GM21576 (cell line): ENCODE measurements at regions not wholly inside any gene's neighbourhood (a gene's known extent, or its start where the extent isn't known, plus 50 kb on each side); places are given as distances from the start of the nearest gene placed in this dataset.

Experiments
- ATAC-seq: cut with Tn5 transposase; IDR thresholded peaks from one replicate; pipeline ENCODE4 v1.9.1; 2021; ENCODE audit warnings: mild to moderate bottlenecking, moderate library complexity; ENCODE audit not compliant: unreplicated experiment

GRCh38 chr3:68176600-68176999 is 522.2 kb upstream of the SUCLG2 start:
- ATAC-seq = no peak

GRCh38 chr3:68173012-68173634 is 518.7 kb upstream of the SUCLG2 start:
- ATAC-seq = no peak

GRCh38 chr3:68172039-68172438 is 517.6 kb upstream of the SUCLG2 start:
- no peak for ATAC-seq

DNA sequence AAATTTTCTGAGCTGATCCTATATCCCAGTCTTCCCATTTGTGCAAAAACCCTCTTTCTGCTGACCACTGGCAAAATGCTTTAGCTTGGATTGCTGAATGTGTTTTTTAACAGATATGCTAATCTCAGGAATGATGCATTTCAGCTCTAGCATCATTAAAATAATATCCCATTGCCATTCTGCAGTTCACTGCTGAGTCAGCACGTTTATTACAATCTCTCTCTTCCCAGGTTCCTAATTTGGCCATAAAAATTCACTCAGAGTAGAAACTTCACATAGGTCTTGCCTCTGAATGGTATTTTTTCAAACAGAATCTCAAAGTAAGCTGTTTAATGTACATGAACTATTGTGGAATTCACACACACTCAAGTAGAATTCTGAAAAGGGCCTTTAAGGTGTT is 509.6 kb upstream of the SUCLG2 start:
- no peak for ATAC-seq

DNA sequence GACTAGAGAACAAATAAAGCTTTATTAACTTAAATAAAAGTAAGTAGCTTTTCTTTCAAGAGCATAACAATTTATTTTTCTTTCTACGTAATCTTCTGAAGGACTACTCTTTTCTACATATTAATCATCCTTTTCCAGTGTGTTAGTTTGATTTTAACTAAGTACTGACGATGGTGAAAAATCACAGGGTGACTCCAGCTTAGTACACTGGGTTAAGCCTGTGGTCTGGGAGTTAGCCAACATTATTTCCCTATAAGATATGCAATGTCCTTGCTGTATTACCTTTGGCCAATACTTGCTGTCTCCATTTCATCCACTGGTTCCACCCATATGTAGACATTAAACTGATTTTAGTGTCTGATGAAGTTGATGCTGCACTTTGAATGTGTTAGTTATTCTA is 508.6 kb upstream of the SUCLG2 start:
- ATAC-seq = no peak

DNA sequence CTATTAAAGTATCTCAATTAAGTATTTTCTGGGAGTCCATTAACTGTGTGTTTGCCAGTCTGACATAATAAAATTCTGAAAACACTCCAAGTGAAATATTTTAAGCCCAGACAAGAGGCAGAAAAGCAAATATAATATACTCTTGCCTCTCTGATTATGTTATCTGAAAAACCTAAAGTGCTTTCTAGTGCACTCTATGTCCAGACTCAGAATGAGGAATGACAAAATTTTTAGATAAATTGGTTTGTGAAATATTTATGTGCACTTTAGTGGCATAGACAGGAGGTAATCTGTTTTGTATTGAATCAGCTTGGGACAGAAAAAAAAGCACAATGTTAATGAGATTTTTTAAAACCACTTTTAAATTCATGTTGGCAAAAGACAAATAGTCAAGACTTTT is 508.2 kb upstream of the SUCLG2 start:
- ATAC-seq = no peak

- no peak for ATAC-seq
Measured at GRCh38 chr3:68151359-68151758, 496.9 kb upstream of the SUCLG2 start.

DNA sequence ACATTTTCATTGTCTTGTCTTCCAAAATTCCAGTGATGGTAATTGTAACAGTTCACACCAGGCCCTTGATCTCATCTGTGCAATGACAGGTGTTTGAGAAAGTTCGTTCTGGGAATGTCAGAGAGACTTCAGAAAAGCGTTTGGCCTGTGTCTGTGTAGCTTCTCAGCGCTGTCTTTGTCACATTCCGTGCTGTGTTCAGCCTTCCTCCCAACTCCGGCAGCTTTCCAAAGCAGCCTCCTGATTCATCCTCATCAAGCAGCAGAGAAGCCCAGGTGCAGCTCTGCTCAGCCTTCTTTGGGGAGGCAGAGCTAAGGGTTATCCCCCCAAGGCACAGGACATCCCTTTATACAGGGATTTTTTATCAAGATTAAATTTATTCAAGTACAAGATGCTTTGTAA is 494.0 kb upstream of the SUCLG2 start:
- ATAC-seq = no peak

DNA sequence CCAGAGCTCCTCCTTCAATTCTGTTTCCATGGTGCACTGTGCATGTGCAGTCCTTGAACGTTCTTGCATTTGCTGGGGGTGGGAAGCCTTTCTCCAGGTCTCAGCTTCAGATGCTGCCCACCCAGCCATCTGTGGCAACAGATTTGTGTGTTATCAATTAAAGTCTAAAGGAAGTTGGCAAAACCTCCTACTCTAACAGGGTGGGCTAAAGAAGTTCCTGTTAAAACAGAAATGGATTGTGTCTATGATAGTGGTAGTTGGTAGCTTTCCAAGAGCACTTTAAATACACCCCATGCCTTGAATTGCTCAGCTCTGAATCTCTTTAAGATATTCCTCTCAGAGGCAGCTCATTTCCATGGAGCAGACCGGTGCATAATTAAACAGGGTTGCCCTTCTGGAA is 488.0 kb upstream of the SUCLG2 start:
- ATAC-seq = no peak

GRCh38 chr3:68139897-68140296 is 485.5 kb upstream of the SUCLG2 start:
- no peak for ATAC-seq

- no peak for ATAC-seq
Measured at GRCh38 chr3:68136411-68136810, 482.0 kb upstream of the SUCLG2 start.

DNA sequence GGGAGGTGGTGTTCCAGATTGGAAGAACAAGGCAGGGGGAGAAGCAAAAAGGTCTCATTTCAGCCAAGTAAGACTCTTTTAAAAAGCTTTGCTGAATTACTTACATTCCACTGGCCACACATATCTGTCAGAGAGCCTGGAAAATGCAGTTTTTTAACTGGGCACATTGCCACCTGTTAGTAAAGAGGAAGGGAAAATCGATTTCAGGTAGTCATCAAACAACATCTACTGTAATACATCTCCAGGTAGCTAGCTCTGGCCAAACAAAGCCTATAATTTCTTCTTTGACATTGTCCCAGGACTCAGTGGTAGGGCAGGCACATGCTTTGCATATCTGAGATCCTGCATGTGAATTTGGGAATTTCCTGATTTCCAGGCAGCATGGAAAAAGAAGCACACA is 480.7 kb upstream of the SUCLG2 start:
- ATAC-seq = no peak

- no peak for ATAC-seq
Measured at GRCh38 chr3:68129065-68129464, 474.7 kb upstream of the SUCLG2 start.

GRCh38 chr3:68123231-68123630 is 468.8 kb upstream of the SUCLG2 start:
- ATAC-seq = no peak

DNA sequence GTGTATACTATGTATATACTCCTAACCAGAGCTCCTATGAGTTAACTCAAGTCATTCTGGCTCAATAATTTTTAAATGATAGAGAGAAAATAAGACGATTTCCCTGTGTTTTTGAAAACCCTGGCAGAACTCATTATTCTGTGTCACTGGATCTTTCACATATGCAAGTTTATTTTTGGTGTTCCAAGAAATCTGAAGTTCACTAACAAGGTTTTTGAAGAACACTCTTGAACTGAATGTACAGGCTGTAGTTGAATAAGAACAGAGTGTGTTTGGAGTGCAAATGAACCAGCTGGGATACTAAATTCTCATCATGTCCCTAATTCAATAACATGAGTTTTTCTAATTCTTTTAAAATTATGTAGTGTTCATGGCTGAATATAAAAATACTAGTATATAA is 466.9 kb upstream of the SUCLG2 start:
- no peak for ATAC-seq

DNA sequence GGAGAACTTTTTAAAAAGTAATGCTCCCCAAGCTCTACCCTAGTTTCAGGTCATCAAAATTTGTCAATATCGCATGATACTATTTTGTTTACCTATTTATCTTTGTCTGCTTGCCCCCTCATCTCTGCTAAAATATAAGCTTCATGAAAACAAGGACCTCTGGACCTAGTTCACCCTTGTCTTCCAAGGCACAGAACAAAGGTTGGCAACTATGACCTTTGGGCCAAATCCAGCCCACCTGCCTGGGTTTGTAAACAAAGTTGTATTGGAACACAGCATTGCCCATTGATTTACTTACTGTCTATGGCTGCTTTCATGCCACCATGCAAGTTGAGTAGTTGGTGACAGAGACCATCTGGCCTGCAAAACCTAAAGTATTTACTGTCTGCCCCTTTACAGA is 462.2 kb upstream of the SUCLG2 start:
- ATAC-seq = no peak

- no peak for ATAC-seq
Measured at GRCh38 chr3:68103811-68104210, 449.4 kb upstream of the SUCLG2 start.

DNA sequence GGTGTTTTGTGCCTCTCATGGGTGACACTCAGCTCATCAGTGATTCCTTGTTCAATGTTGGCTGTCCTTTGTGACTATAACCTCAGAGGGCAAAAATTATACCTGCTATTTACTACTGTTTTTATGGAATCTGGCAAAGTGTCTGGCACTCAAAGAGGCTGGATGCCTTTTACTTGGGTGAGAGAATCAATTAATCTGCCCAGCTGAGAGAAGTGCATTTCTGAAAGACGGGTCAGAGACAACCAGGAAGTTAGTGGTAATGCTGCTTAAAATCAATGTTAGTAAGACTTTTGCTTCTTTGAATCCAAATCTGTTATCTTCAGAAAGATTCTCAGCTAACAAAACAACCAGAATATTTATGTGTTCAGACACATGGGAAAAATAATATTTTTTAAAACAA is 436.2 kb upstream of the SUCLG2 start:
- no peak for ATAC-seq

DNA sequence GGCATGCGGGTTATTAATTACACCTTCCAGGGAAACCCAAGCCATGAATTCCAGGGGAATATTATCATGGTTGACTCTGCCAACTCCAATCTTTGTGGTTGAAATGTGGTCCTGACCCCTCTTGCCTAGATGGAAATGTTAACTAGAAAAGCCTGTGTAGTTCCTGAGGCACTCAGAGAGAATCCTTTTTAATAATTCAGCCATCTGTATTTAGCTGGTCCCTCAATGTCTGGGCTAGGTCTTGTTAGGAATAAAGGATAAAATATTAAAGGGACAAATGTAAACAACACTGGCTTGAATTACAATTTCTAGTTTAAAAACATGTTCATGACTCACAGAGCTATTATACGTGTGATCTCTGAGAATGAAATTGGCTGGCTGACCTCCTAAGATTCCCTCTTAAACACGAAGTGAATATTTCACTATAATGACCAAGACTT is 435.2 kb upstream of the SUCLG2 start:
- no peak for ATAC-seq

DNA sequence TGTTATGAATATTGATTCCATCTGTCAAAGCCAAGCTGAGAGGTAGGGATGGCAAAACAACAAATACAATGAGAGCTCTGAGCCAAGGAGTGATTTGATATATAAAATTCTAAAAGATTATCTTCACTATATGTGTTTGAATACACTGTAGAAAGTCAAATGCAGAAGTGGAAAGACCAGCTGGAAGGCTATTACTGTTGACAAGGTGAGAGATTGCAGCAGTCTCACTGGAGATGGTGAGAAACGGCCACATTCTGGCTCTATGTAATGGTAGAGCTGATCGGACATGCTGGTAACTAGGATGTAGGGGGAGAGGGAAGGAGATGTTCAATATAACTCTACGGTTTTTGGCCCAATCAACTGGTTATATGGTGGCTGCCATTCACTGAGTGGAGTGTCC is 434.2 kb upstream of the SUCLG2 start:
- no peak for ATAC-seq

DNA sequence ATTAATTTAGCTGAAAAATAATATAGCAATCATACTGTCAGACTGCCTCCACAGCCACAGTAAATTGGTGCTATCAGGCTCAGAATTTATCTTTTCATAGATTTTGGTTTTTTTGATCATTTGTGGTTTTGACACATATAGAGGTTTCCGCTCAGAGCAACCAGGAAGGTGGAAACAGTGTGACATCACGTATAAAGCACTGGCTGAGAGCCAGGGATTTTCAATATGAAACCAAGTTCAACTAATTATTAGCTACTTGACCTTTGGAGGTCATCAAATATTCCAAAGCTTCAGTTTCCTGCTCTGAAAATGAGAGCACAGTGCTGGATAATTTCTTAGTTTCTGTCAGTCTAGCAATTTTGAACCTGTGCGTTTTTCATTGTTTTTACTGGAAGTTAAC is 433.8 kb upstream of the SUCLG2 start:
- no peak for ATAC-seq

DNA sequence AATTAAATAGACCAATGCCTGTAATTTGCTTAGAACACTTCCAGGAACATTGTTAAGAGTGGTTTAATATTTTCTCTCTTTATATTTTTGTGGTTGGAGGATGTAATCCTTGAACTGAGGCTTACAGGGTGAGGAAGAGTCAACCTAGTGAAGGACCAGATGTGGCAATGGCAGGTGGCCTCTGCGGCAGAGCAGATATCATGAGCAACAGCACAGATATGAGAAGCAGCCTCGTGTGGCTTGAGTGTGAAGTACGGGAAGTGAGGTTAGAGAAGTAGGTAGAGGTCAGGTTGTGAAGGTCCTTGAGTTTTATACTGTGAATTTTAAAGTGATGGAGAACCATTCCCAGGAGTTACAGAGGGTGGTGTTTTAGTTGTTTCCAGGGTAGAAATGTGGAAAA is 417.6 kb upstream of the SUCLG2 start:
- ATAC-seq = no peak

GRCh38 chr3:68070186-68070585 is 415.8 kb upstream of the SUCLG2 start:
- no peak for ATAC-seq

- no peak for ATAC-seq
Measured at GRCh38 chr3:68067314-68067713, 412.9 kb upstream of the SUCLG2 start.
